ENCODE measurements at regions not wholly inside any gene's neighbourhood (a gene's known extent, or its start where the extent isn't known, plus 50 kb on each side); places are given as distances from the start of the nearest gene placed in this dataset.
"Not testable (repeated sequence)": the region's sequence is repeated elsewhere in the genome, so short reads cannot be mapped to it uniquely, and the experiment has no call there.

DNA sequence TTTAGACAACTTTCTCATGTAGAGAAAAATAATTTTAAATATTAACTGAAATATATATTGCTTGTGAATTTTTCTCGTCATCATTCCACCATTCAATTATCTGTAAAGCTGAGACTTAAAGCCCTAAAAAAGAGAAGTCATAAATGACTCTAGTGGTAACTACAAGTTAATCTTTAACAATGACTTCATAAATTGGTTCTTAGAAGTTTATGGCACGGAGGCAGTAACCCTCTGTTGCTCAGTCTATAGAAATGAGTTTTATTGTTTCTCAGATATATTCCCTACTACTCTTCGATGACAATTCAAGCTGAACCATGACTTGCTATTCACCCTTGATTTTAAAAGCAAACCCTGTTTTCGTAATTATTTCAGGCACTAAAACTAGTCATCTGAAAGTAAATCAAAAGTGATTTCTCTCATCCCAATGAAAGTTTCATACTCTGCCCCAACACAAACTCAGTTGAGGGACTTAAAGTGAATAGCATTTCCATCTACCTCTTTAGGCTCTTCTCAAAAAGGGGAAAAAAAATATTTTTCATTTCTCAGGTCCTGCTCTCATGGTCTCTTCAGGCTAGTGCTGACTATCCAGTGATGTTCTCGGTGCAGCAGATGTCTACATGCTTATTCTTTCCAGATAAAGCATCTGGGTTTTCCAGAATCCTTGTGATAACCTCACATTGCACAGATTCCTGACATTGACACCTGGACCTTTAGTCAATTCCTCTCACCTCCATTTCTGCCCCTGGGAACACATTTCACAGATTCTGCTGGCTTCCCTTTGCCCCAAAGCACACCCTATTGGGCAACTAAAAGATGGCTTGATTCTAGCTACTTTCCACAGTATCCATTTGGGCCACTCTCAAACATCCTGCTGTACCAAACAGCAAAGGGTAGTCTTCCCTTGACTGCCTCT, 207.8 kb upstream of the LRATD1 start:
- no peak for DNase-seq (ENCODE audit: low read depth)

DNA sequence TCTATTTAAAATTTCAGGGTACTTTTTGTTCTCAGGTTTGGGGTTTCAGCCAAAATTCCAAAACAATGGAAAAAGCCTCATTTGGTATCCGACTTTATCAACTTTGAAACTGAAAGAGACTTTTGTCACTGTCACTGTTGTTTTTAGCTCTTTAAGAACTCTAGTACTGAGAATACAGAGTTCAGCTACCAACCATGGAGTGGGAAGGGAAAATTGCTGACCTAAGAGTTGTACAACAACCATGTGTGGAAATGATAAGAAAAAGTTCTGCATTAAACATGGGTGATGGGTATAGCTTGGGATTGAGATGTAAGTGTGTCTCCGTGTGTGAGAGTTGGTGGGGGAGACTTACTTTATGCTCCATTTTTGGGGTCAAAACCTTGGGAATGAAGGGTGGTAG, 206.6 kb upstream of the LRATD1 start:
- DNase-seq (ENCODE audit: low read depth): no peak

DNA sequence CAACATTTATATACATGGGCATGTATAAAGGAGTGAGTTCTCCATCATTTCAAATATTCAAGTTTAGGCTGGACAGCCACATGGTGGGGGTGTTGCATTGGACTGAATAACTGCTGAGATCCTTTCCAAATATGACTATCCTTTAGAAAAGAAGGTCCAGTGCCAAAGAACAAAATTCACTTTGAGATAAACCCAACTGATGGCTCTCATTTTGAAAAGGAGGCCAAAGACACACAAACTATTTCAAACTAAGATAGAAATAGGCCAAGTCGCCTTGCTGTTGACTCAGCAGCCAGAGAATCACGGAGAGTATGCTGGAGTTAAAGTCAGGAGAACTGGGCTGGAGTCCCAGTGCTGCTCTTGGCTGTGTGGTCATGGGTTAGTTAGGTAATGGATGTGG, 204.5 kb upstream of the LRATD1 start:
- DNase-seq (ENCODE audit: low read depth): peak; percentile 45

DNA sequence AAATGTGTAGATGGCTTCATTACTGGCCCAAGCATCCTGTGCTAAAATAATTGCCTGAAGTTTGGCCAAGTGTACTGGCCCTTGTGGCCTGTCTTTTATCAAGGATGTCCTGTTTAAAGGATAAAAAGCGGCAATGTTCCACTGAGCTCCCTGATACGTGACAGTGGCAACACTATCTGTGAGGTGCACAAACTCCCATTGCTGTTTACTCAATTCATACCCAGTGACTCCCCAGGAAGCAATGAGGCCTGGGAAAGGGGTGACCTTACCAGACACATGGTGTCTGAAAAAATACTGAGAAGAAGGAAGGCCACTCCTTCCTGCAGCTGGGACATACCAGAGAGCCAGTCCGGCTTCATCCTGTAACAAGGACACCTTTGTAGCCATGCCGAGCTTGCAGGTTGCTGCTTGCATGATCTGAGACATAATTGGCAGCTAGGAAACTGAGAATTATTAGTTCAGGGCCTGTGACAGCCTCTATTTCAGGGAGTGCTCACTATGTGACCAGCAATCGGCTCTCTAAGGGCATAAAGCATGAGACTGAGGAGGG, 198.5 kb upstream of the LRATD1 start:
- DNase-seq (ENCODE audit: low read depth): no peak

DNA sequence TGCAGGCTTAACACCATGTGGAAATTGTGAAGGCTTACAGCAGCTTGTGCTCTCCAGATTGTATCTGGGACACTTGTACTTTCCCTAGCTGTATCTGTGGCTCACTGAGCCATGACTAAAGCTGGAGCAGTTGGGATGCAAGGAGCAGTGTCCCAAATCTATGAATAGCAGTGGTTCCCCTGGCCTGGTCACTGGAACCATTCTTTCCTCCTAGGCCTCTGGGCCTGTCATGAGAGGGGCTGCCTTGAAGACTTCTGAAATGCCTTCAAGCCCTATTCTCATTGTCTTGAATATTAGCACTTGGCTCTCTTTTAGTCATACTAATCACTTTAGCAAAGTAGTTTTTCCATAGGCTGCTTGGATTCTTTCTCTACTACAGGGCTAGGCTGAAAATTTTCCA, 186.8 kb upstream of the LRATD1 start:
- DNase-seq (ENCODE audit: low read depth): no peak

DNA sequence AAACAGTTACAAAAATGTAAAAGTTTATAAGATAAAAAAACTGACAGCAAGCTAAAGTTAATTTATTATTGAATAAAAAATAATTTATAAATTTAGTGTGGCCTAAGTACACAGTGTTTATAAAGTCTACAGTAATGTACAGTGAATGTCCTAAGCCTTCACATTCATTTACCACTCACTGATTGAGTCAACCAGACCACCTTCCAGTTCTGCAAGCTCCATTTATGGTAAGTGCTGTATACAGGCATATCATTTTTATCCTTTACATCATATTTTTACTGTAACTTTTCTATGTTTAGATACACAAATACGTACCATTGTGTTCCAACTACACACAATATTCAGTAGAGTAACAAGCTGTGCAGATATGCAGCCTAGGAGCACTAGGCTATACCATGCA, 184.2 kb upstream of the LRATD1 start:
- no peak for DNase-seq (ENCODE audit: low read depth)

DNA sequence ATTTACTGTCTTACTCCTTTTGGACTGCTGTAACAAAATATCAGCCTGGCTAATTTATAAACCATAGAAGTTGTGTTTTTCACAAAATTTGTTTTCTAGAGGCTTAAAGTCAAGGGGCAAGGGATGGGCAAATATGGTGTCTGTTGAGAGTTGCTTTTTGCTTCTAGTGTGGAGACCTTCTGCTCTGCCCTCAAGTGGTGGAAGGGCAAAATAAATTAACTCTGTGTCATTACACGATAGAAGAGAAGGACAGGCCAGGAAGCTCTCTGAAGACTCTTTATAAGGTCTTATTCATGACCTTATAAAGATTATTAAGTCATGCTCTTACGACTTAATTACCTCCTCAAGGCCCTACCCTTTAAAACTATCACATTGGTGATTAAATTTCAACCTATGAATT, 181.2 kb upstream of the LRATD1 start:
- DNase-seq (ENCODE audit: low read depth): peak; percentile 22

DNA sequence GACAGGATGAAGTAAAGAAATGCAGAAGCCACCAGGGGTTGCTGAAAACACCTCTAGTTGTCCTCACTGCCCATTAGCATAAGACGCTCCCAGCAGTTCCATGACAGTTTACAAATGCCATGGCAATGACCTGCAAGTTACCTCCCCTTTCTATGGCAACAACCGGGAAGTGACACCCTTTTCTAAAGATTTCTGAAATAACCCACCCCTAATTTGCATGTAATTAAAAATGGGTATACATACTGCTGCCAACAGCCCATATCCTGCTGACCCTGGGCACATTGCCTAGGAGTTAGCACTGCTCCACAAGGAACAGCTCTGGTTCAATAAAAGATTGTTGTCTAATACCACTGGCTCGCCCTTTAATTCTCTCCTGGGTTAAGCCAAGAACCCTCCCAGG, 178.3 kb upstream of the LRATD1 start:
- no peak for DNase-seq (ENCODE audit: low read depth)

DNA sequence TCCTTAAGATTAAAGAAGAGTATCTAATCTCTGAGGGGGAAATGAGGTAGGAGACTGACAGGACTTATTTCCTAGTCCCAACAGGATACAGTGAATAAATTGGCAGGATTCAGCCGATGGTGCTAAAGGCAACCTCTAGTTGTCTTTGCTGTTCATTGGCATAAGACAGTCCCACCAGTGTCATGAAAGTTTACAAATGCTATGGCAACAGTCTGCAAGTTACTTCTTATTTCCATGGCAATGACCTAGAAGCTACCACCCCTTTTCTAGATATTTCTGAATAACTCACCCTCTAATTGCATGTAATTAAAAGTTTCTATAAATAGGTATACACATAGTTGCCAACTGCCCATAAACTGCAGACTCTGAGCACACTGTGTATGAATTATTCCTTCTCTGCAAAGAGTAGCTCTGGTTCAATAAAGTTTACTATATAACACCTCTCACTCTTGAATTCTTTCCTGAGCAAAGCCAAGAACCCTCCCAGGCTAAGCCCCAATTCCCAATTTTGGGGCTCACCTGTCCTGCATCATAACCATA, 172.7 kb upstream of the LRATD1 start:
- DNase-seq (ENCODE audit: low read depth): no peak

DNA sequence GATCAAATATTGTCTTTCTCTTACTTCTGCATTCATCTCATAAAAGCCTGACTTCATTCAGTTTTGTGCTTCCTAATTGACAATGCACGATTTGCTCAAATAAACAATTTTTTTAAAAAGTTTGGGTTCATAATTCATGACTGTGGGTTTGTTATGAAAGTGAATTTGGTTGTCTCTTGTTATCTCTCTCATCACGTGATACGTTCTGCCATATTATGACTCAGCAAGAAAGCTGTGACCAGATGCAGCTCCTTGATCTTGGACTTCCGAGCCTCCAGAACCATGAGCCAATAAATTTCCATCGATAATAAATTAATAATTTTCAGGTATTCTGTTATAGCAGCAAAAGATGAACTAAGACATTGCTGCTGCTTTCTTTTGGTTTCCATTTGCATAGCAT, 156.5 kb upstream of the LRATD1 start:
- DNase-seq (ENCODE audit: low read depth): no peak

DNA sequence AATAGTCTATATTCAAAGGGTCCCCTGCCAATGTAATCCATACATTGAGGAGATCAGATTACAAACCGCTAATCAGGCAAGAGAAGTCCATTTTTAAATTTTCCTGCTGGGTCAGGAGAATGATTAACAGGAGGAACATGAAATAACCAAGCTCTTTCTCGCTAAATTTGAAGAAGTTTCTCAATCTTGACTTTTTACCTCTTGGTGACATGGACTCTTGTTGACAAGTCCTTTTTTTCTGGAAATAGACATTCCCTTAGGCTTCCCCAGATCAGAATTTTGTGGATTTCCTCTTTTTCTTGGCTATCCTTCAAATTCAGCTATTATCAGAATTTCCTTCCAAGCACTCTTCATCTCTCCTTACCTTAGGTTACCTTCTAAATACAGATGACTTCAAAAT, 153.0 kb upstream of the LRATD1 start:
- DNase-seq (ENCODE audit: low read depth): no peak

DNA sequence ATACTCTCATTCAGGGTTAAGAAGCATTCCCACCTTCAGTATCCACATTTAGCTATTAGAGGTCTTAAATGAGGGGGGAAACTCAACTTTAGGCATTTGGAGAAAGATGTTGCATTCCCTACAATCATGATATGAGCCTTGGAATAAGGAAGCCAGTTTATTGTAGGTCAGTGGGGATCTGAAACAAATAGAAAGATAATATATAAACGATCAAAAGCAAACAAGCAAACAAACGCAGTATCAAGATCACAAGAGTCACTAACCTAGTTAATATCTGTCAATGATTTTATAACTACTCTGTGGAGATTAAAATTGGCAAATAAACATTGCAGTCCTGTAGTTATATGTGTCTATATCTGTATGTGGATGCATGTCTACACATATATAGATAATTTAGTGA, 152.4 kb upstream of the LRATD1 start:
- DNase-seq (ENCODE audit: low read depth): no peak

DNA sequence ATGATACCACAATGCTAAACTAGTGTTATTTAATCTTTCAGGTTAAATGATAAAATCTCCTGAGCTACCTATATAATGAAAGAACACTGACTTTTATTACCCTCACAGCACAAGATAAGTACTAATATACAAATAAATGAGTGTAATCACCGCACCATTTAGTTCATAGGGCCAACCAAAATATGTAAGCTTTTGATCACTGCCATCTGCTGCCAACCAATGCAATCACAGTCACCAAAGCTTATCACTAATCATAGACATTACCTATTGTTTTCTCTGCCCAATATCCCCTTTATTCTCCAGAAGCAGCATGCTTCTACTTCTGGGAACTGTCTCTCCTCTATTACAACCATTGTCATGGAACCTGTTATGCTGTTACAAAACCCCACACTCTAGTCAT, 151.6 kb upstream of the LRATD1 start:
- no peak for DNase-seq (ENCODE audit: low read depth)

DNA sequence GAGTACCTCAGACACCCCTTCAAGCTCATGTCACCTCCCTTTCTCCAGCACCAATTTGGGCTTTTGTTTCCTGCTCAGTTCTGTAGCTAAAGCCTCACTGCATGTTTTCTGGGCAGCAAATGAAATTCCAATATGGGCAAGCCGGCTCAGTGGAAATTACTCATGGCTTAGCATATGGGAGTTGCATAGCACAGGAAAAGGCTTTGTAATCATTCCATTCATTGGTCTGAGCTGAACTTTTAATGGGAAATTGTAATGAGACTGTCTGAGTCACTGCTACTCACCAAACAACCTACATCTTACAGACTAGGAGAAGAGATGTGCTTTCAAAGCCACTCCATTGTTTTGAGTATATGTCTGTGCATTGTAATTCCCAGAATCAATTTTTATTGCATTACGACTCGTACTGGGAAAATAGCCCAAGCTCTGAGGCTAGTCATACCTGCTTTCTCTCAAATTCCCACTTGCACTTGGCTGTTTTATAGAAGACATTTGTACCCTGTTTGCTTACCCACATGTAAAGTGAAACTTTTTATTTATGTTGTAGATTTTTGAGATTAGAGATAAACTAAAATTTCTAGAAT, 139.5 kb upstream of the LRATD1 start:
- DNase-seq (ENCODE audit: low read depth): peak; percentile 95

DNA sequence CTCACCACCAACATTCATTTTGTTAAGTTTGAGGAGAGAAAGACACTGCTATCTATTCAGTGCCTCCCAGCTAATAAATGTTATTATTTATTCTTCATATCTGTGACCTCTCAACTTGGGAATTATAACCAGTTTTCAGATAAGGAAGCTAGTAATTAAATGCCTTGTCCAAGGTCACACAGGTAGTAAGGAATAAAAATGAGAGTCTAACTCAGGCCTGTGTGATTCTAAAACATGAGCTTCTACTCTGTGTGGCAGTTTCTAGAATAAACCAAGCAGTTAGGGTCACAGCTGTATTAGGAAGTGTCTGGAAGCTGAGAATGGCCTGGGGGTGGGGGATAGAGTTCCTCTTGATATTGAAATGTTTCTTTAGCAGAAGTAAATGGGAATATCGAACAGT, 137.8 kb upstream of the LRATD1 start:
- DNase-seq (ENCODE audit: low read depth): no peak

DNA sequence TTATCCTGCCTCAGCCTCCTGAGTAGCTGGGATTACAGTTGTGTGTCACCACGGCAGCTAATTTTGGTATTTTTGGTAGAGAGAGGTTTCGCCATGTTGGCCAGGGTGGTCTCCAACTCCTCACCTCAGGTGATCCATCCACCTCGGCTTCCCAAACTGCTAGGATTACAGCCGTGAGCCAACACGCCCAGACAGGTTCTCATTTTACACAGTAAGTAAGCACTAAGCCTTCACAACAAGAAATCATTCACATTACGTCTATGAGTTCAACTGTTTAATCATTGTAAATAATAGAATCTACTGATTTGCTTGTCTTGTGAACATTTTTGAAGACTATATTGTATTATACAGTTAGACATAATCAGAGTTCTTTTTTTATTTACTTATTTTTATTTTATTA, 131.5 kb upstream of the LRATD1 start:
- no peak for DNase-seq (ENCODE audit: low read depth)

DNA sequence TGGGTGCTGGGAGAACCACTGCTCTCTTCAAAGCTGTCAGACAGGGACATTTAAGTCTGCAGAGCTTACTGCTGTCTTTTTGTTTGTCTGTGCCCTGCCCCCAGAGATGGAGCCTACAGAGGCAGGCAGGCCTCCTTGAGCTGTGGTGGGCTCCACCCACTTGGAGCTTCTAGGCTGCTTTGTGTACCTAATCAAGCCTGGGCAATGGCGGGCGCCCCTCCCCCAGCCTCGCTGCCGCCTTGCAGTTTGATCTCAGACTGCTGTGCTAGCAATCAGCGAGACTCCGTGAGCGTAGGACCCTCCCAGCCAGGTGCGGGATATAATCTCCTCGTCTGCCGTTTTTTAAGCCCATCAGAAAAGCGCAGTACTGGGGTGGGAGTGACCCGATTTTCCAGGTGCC, 125.6 kb upstream of the LRATD1 start:
- not testable (repeated sequence) for DNase-seq (ENCODE audit: low read depth)

DNA sequence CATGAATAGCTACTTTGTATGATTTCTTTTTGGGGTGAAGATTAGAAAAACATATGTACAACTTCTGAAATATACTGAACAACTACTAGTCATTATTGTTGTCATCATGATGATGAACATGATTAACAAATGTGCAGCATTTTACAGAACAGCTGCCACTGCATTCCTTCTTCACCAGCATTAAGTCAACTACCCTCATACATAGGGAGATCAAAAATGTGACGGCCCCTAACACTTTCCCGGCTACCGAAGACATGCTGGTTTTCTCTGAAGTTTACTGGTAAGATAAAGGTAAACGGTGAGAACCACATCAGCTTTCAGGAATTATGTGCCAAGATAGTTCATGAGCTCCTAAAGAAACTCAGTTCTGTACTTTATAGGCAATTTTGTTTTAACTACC, 121.0 kb upstream of the LRATD1 start:
- no peak for DNase-seq (ENCODE audit: low read depth)

DNA sequence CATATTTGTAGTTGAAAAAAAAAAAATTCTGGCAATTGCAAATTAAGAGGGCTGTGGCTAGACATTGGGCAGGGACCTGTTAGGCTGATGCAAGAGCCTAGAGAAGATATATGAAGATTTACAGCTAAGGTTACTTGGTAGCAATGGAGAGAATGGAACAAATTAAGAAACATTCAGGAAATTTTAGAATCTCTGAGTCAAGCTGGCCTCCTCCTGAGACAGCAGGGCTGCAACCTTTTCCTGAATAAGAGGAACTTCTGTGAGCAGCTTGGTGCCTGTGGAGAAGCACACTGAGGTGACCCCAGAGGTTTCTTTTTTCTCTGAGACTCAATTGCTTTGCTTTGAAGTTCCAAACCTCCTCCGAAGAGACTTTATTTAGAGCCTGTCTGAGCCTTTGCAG, 118.6 kb upstream of the LRATD1 start:
- no peak for DNase-seq (ENCODE audit: low read depth)

DNA sequence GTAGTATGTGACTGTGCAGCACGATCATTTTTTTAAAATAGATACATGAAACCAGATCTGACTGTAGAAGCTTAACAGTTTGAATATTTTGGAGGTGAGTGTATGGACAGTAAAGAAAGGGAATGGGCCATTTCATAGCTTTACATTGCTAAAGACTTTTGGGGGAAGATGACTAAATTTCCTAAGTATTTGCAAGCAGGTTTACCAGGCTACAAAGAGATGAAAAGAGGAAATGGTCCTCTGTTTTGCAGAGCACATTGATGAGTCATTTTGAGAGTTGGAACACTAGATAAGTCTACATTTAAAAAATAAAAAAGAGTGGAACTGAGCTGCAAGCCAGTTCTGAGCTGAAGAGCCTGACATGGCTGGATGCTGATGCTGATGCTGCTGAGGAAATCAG, 115.7 kb upstream of the LRATD1 start:
- peak; percentile 98 for DNase-seq (ENCODE audit: low read depth)

DNA sequence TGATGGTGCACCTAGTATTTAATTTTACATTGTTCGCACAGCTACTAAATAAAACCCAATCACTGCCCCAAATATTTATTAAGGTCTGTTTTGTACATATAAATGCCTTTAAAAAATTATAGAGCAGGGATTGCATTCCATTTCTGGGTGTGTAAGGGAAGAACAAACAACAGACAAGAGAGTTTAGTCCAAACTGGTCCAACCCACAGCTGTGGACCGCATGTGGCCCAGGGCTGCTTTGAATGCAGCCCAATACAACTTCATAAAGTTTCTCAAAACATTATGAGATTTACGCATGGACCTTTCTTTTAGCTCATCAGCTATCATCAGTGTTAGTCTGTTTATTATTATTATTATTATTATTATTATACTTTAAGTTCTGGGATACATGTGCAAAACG, 114.8 kb upstream of the LRATD1 start:
- no peak for DNase-seq (ENCODE audit: low read depth)

DNA sequence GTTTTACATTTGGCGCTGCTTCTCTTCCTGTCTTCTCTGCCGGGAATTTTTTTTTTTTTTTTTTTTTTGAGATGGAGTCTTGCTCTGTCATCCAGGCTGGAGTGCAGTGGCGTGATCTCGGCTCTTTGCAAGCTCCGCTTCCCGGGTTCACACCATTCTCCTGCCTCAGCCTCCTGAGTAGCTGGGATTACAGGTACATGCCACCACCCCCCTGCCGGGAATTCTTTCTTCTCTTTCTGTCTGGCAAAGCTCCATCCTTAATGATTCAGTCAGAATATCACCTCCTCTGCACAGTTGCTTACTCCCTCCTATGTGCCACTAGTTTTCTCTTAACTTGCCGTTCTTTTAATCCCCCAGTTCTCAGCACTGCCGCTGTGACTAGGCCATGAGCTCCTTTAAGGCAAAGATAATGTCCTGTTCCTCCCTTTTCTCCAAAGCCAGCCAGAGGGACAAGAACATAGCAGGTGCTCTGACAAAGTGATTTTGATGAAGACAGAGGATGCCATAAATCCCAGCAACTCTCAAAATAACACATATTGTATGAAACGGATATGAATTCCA, 112.1 kb upstream of the LRATD1 start:
- no peak for DNase-seq (ENCODE audit: low read depth)

Measured in ELR (cell line).